Activated naive CD4-positive, alpha-beta T cell treated with anti-CD3 and anti-CD28 coated beads, Interleukin-2, amount 50 U/mL, for 24 hours (primary cell): ENCODE measurements at regions not wholly inside any gene's neighbourhood (a gene's known extent, or its start where the extent isn't known, plus 50 kb on each side); places are given as distances from the start of the nearest gene placed in this dataset.

ENCODE experiments used
- H3K27ac Mint-ChIP-seq: one replicate; pipeline ENCODE4 v1.8.0; 2021; ENCODE audit warnings: mild to moderate bottlenecking, mixed read lengths
- H3K27me3 Mint-ChIP-seq: one replicate; pipeline ENCODE4 v1.8.0; 2021; ENCODE audit warnings: mixed read lengths
- H3K36me3 Mint-ChIP-seq: one replicate; pipeline ENCODE4 v1.8.0; 2021; ENCODE audit warnings: mixed read lengths
- H3K4me1 Mint-ChIP-seq: one replicate; pipeline ENCODE4 v1.8.0; 2021; ENCODE audit warnings: mixed read lengths
- H3K4me3 Mint-ChIP-seq: one replicate; pipeline ENCODE4 v1.8.0; 2021; ENCODE audit warnings: mild to moderate bottlenecking, mixed read lengths
- H3K9me3 Mint-ChIP-seq: one replicate; pipeline ENCODE4 v1.8.0; 2021; ENCODE audit warnings: mixed read lengths

DNA sequence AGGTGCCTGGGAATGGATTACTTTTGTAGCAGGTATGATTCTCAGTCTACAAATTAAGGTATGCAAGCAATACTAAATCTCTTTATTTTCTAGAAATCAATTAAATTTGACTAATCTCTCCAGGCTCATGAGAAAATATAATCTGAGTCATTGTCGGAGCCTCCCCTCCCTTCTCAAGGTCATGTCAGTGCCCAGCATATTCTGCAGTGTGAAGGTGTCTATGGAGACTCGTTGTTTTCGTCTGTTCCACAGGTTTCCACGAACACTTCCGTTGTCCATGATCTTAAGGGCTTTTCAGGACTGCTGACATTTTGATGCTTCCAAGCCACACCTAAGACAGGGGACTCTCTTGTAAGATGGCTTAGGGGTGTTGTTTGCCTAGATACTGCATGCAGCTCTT, 56.6 kb upstream of the SCOC start:
- Mint-ChIP-seq H3K4me3 (no peak overlapping the region), H3K27me3 (peaks cover 6% of the 10 kb centered on the region), H3K4me1 (no peaks in the 10 kb centered on the region), H3K9me3 (peaks cover 6% of the 10 kb centered on the region), H3K36me3 (no peaks in the 10 kb centered on the region), H3K27ac (no peak overlapping the region)

DNA sequence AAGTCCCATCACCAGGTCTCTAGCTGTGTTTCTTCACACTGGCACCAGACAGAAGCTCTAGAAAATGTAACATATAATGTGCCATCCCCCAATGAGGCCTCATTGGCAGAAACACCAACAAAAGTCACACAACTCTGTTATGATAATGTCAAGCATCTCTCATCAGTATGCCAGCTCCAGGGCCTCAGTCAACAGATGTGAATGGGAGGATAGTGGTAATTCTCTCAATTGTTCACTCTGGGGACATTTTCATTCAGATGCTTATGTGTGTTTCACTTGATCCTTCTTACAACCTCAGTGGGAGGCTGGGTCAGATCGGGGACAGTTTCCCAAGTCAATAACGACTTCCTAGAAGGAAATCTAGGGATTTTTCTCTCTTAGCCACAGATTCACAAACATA, 57.5 kb upstream of the SCOC start:
- no peaks in the 10 kb centered on the region for H3K36me3 Mint-ChIP-seq
- no peak overlapping the region for H3K4me3 Mint-ChIP-seq
- H3K9me3 Mint-ChIP-seq = no peaks in the 10 kb centered on the region
- no peaks in the 10 kb centered on the region for H3K4me1 Mint-ChIP-seq
- no peak overlapping the region for H3K27ac Mint-ChIP-seq
- peaks cover 6% of the 10 kb centered on the region for H3K27me3 Mint-ChIP-seq

- Mint-ChIP-seq H3K27me3 (peaks cover 5% of the 10 kb centered on the region), H3K27ac (no peak overlapping the region), H3K36me3 (no peaks in the 10 kb centered on the region), H3K4me1 (no peaks in the 10 kb centered on the region), H3K4me3 (no peak overlapping the region), H3K9me3 (no peaks in the 10 kb centered on the region)
Observed at GRCh38 chr4:140315438-140315837, 58.0 kb upstream of the SCOC start.

GRCh38 chr4:140315019-140315418, 58.4 kb upstream of the SCOC start:
- H3K27me3 Mint-ChIP-seq = peaks cover 3% of the 10 kb centered on the region
- H3K4me3 Mint-ChIP-seq = no peak overlapping the region
- H3K27ac Mint-ChIP-seq = no peak overlapping the region
- H3K4me1 Mint-ChIP-seq = no peaks in the 10 kb centered on the region
- no peaks in the 10 kb centered on the region for H3K9me3 Mint-ChIP-seq
- no peaks in the 10 kb centered on the region for H3K36me3 Mint-ChIP-seq

DNA sequence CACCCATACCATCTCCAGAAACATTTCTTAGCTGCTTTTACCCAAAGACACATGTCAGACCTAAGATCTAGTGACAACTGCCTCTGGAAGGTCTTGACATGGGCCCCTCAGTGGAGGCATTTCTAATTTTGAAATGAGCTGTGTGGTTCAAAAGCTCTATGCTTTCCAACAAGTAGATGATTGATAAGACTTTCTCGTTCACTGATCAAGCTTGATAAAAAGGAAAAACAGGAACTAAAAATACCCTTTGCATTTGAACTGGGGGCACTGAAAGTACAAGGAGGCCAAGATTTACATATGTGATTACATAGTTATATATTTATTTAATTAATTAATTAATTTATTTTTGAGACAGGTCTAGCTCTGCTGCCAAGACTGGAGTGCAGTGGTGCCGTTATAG, 61.3 kb upstream of the SCOC start:
- Mint-ChIP-seq H3K27me3 (peaks cover 3% of the 10 kb centered on the region), H3K27ac (no peak overlapping the region), H3K9me3 (no peaks in the 10 kb centered on the region), H3K4me3 (no peak overlapping the region), H3K4me1 (no peaks in the 10 kb centered on the region), H3K36me3 (no peaks in the 10 kb centered on the region)

GRCh38 chr4:140311257-140311835, 62.1 kb upstream of the SCOC start:
- H3K4me3 Mint-ChIP-seq = no peak overlapping the region
- H3K27ac Mint-ChIP-seq = peak overlapping the region; percentile 48
- H3K4me1 Mint-ChIP-seq = no peaks in the 10 kb centered on the region

DNA sequence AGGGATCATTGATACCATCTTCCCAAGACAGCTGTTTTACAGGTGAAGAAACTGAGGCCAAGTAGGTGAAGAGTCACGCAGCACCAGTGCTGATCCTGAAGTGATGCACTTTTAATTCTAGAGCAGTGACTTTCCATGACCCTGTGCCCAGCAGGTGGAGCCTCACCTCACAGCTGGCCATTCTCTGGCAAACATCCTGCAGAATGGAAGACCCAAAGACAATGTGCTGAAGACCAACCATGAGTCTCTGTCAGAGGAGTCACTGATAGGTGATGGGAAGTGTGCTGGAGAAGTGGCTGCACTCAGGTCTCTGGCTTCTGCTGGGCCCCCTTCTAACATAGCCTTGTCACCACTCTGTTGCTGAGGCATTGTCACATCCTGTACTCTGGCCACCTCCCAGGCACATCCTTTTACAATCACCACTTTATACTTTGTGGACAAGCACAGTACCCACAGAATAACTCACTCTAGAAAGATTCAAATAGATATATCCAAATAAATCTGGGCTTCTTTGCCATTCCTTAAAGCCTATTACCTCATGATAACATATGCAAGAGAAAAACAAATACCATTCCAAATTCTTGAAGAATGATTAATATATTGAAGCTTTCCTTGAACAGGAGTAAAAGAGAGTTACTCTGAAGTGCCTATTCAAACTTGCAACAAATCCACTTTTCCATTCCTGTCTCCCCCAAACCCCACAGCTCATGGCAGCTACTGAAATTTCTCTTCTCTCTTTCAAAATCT, 64.1 kb upstream of the SCOC start:
- no peak overlapping the region for H3K27ac Mint-ChIP-seq
- no peaks in the 10 kb centered on the region for H3K4me1 Mint-ChIP-seq
- no peaks in the 10 kb centered on the region for H3K36me3 Mint-ChIP-seq
- no peaks in the 10 kb centered on the region for H3K9me3 Mint-ChIP-seq
- H3K4me3 Mint-ChIP-seq = no peak overlapping the region
- H3K27me3 Mint-ChIP-seq = peaks cover 3% of the 10 kb centered on the region

More at GRCh38 chr4:140311257-140311835, 62.1 kb upstream of the SCOC start:
- H3K9me3 Mint-ChIP-seq = no peaks in the 10 kb centered on the region
- no peaks in the 10 kb centered on the region for H3K36me3 Mint-ChIP-seq
- H3K27me3 Mint-ChIP-seq = peaks cover 3% of the 10 kb centered on the region

DNA sequence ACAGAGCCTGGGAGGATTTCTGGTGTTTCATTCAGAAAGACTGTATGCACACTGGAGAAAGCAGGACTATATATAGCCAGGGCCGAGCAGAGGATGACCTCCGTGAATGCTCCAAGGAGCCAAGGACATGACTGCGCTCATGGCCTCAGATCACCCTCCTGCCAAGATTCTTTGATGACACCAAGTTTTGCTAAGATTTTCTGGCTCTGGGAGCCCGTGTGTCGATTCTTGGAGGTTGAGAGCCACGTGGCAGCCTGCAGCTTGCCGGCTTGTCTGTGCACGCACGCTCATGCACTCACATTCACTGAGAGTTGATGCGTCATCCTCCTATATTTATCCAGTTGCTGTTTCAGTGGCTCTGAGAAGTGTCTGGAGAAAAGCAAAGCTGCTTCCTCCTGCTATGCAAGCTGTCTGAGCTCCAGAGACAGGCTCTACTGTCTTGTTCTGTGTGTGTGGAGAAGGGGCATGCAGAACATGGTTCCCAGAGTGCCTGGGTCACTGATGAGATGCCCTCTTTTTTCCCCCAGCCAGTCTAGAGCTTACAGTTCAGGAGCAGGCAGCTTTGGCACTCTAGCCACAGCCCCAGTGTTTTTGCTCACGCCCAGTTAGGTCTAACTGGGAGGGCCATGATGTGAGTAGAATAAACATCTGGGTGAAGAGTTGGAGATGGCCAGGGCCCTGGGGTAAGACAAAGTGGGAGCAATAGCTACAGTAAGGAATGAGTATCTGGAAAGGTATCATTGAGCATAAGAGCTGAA, 64.9 kb upstream of the SCOC start:
- Mint-ChIP-seq H3K9me3 (no peaks in the 10 kb centered on the region), H3K27ac (no peak overlapping the region), H3K27me3 (peaks cover 3% of the 10 kb centered on the region), H3K36me3 (no peaks in the 10 kb centered on the region), H3K4me3 (no peak overlapping the region), H3K4me1 (no peaks in the 10 kb centered on the region)

DNA sequence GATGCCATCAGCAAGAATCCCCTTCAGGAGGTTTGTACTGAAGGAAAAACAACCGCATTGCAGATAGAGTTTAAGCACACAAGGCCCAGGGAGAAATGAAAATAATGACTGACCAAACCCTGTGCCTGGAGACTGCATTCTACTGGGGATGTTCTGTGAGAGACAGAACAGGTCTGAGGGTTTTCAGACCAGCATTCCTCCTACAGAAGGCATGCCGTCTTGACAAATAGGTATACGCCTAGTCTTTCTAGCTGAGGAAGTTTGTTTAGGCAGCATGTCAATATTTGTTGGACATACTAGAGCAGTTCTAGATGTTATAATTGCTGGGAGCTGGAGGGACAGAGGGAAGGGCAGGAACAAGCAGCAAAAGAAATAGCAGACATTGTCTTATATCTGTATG, 68.4 kb upstream of the SCOC start:
- no peaks in the 10 kb centered on the region for H3K9me3 Mint-ChIP-seq
- no peak overlapping the region for H3K27ac Mint-ChIP-seq
- H3K27me3 Mint-ChIP-seq = no peaks in the 10 kb centered on the region
- H3K36me3 Mint-ChIP-seq = no peaks in the 10 kb centered on the region
- H3K4me1 Mint-ChIP-seq = no peaks in the 10 kb centered on the region
- no peak overlapping the region for H3K4me3 Mint-ChIP-seq

GRCh38 chr4:140304346-140304745, 69.1 kb upstream of the SCOC start:
- no peaks in the 10 kb centered on the region for H3K4me1 Mint-ChIP-seq
- H3K36me3 Mint-ChIP-seq = no peaks in the 10 kb centered on the region
- no peak overlapping the region for H3K4me3 Mint-ChIP-seq
- no peaks in the 10 kb centered on the region for H3K27me3 Mint-ChIP-seq
- H3K9me3 Mint-ChIP-seq = no peaks in the 10 kb centered on the region
- no peak overlapping the region for H3K27ac Mint-ChIP-seq

DNA sequence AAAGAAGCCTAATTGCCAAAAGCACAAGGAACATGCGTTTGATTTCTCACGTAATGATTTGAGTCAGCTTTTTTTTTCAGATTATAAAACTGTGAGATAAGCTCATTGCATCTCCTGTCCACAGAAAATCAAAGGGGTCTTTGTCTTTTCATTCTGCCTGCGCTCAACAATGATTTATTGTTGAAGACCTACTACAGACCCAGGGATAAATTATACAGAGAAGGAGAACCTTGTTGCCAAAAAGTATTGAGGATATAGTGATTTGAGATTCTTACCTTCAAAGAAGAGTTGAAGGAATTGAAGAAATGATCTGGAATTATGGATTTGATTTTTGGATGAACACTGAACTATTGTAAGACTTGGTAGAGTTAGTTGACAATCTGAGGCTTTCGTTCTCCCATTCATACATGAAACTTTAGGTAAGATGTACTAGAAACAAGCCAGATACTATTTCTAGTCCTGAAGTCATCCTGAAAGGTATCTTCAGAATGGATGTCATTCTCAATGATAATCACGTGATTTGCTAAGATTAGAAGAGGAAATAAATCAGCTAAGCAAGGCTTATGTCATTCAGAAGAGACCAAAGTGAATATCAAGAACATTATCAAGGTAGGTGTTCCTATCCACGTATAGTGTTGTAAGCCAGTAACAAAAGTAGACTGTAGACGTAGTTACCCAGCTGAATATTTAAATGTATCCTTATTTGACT, 71.1 kb upstream of the SCOC start:
- Mint-ChIP-seq H3K27ac (no peak overlapping the region), H3K4me3 (no peak overlapping the region), H3K4me1 (no peaks in the 10 kb centered on the region), H3K27me3 (no peaks in the 10 kb centered on the region), H3K9me3 (no peaks in the 10 kb centered on the region), H3K36me3 (no peaks in the 10 kb centered on the region)

GRCh38 chr4:140300271-140300970, 73.0 kb upstream of the SCOC start:
- H3K4me1 Mint-ChIP-seq = no peaks in the 10 kb centered on the region
- no peaks in the 10 kb centered on the region for H3K9me3 Mint-ChIP-seq
- no peak overlapping the region for H3K4me3 Mint-ChIP-seq
- H3K27me3 Mint-ChIP-seq = no peaks in the 10 kb centered on the region
- no peaks in the 10 kb centered on the region for H3K36me3 Mint-ChIP-seq
- H3K27ac Mint-ChIP-seq = no peak overlapping the region

DNA sequence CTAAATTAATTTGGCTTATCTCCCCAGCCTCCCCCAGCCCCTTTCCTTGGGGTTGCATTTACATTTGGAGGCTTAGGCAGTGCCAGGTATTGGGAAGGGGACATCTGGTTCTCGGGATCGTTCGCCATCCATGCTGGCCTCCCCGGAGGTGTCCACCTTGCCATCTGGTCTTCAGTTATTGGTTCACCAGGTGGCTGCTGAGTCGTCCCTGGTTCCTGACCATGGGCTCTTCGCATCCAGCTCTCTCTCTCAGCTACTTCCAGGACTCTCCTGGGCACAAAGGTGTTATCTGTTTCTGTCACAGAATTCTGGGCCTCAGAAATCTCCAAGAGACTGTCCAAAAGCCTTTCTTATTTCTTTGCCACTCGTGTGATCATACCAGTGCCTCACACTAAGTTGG, 75.4 kb upstream of the SCOC start:
- Mint-ChIP-seq H3K27me3 (peaks cover 2% of the 10 kb centered on the region), H3K36me3 (no peaks in the 10 kb centered on the region), H3K4me3 (no peak overlapping the region), H3K4me1 (no peaks in the 10 kb centered on the region), H3K27ac (no peak overlapping the region), H3K9me3 (no peaks in the 10 kb centered on the region)

DNA sequence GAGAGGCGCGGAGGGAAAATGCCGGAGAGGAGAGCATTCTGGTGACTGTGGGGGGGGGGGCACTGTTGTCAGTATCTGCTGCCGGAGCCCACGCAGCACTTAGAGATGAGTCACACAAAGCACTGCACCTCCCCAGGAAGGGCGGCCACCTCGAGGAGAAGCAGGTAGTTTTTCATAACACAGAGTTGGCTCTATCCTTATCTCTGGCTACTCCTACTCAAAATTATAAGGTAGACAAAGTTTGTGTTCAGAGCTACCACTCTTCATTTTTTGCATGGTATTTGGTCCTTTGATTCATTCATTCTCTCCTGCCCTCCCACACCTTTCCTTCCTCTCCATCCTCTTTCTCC, 76.2 kb upstream of the SCOC start:
- peaks cover 2% of the 10 kb centered on the region for H3K27me3 Mint-ChIP-seq
- no peaks in the 10 kb centered on the region for H3K4me1 Mint-ChIP-seq
- H3K36me3 Mint-ChIP-seq = no peaks in the 10 kb centered on the region
- no peaks in the 10 kb centered on the region for H3K9me3 Mint-ChIP-seq
- H3K27ac Mint-ChIP-seq = no peak overlapping the region
- no peak overlapping the region for H3K4me3 Mint-ChIP-seq
